ENCODE measurements at regions not wholly inside any gene's neighbourhood (a gene's known extent, or its start where the extent isn't known, plus 50 kb on each side); places are given as distances from the start of the nearest gene placed in this dataset.

- TF ChIP-seq EZH2 (IDR thresholded peaks at IDR 0.05; ENCODE audit: borderline replicate concordance, low read depth, low read length, severe bottlenecking) = no peak
- TF ChIP-seq CTCF (IDR thresholded peaks at IDR 0.05; ENCODE audit: borderline replicate concordance, extremely low read depth, low read length, poor library complexity, severe bottlenecking) = no peak
These were observed 77.6 kb upstream of the FAM216B start for GRCh38 chr13:42703740-42704139.
